Suprapubic skin (tissue), 4 donors: ENCODE measurements at regions not wholly inside any gene's neighbourhood (a gene's known extent, or its start where the extent isn't known, plus 50 kb on each side); places are given as distances from the start of the nearest gene placed in this dataset.

Experiments used
- DNase-seq, 2 donors: peaks; one replicate each; pipeline ENCODE4 v3.0.0-alpha.2; 2019; ENCODE audit warnings: low spot score in 2 of 2
- H3K27ac ChIP-seq: fragments of 200-600 bp; sonication (generic); one replicate; pipeline ENCODE4 v1.5.1; 2019
- H3K27me3 ChIP-seq: fragments of 200-600 bp; sonication (generic); one replicate; pipeline ENCODE4 v1.5.1; 2019
- H3K36me3 ChIP-seq: fragments of 200-600 bp; sonication (generic); one replicate; pipeline ENCODE4 v1.5.1; 2019
- H3K4me1 ChIP-seq: fragments of 200-600 bp; sonication (generic); one replicate; pipeline ENCODE4 v1.5.1; 2019
- H3K4me3 ChIP-seq: fragments of 200-600 bp; sonication (generic); one replicate; pipeline ENCODE4 v1.5.1; 2019; ENCODE audit warnings: mild to moderate bottlenecking
- H3K9me3 ChIP-seq: fragments of 200-600 bp; sonication (generic); one replicate; pipeline ENCODE4 v1.5.1; 2019
- EP300 ChIP-seq: sonication (generic); formaldehyde crosslinking; IDR thresholded peaks from one replicate; pipeline ENCODE4 v1.6.1; 2017; ENCODE audit warnings: antibody characterized with exemption
- POLR2A ChIP-seq, 2 donors: fragments of 450-650 bp; IDR thresholded peaks; one replicate each; pipeline ENCODE4 v1.6.1; 2017; ENCODE audit warnings: antibody characterized with exemption in 2 of 2, mild to moderate bottlenecking in 2 of 2, moderate library complexity in 2 of 2
- POLR2AphosphoS5 ChIP-seq, 3 donors: sonication (generic); formaldehyde crosslinking; IDR thresholded peaks; one replicate each; pipeline ENCODE4 v1.6.1; 2017; ENCODE audit warnings: antibody characterized with exemption in 3 of 3
- WGBS: methylation state at CpG from one replicate; pipeline ENCODE4 v1.1.5; 2018; 5-methylcytosine and 5-hydroxymethylcytosine counted together
- TF ChIP-seq, protein P1 (sequence below), 2 donors: fragments of 200-600 bp in 1 of 2; fragments of 450-650 bp in 1 of 2; sonication (generic) in 1 of 2; IDR thresholded peaks; one replicate each; pipeline ENCODE4 v1.5.1; 2016 to 2019; ENCODE audit warnings: antibody characterized with exemption in 2 of 2, mild to moderate bottlenecking in 1 of 2, moderate library complexity in 1 of 2

DNA sequence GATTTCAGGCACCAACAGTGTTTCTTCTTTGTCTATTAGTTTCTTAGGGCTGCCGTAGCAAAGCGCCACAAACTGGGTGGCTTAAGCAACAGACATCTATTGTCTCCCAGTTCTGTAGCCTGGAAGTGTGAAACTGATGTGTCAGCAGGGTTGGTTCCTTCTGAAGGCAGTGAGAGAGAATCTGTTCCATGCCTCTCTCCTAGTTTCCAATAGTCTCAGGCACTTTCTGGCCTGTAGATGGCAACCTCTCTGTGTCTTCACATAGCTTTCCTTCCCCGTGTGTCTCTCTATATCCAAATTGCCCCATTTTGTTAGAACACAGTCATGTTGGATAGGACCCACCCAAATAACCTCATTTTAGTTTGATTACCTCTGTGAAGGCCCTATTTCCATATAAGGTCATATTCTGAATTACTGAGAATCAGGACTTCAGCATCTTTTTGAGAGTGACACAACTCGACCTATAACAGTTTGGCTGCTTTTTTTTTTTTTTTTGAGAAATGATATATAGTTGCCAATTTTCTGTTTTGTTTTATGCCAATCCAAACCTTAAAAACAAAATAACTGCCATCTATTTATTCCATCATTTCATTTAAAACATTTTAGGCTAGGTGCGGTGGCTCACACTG lies 108.2 kb downstream of the SLC36A4 start:
- no peak for DNase-seq
- no peak overlapping the region for H3K4me3 ChIP-seq
- no peak overlapping the region for H3K27ac ChIP-seq
- no peaks in the 10 kb centered on the region for H3K36me3 ChIP-seq
- H3K9me3 ChIP-seq = no peaks in the 10 kb centered on the region
- H3K4me1 ChIP-seq = no peaks in the 10 kb centered on the region
- 58% methylated on average over 5 of the region's 5 CpGs for WGBS
- no peaks in the 10 kb centered on the region for H3K27me3 ChIP-seq
- TF ChIP-seq POLR2A (IDR thresholded peaks at IDR 0.05) = no peak
- TF ChIP-seq, protein P1, sequence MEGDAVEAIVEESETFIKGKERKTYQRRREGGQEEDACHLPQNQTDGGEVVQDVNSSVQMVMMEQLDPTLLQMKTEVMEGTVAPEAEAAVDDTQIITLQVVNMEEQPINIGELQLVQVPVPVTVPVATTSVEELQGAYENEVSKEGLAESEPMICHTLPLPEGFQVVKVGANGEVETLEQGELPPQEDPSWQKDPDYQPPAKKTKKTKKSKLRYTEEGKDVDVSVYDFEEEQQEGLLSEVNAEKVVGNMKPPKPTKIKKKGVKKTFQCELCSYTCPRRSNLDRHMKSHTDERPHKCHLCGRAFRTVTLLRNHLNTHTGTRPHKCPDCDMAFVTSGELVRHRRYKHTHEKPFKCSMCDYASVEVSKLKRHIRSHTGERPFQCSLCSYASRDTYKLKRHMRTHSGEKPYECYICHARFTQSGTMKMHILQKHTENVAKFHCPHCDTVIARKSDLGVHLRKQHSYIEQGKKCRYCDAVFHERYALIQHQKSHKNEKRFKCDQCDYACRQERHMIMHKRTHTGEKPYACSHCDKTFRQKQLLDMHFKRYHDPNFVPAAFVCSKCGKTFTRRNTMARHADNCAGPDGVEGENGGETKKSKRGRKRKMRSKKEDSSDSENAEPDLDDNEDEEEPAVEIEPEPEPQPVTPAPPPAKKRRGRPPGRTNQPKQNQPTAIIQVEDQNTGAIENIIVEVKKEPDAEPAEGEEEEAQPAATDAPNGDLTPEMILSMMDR (IDR thresholded peaks at IDR 0.05) = no peak
- no peak for TF ChIP-seq POLR2AphosphoS5 (IDR thresholded peaks at IDR 0.05)
- no peak for TF ChIP-seq EP300
